Thoracic aorta (tissue), 2 donors: ENCODE measurements at regions not wholly inside any gene's neighbourhood (a gene's known extent, or its start where the extent isn't known, plus 50 kb on each side); places are given as distances from the start of the nearest gene placed in this dataset.

Source experiments
- ATAC-seq: fragments of 150-250 bp; one replicate; pipeline ENCODE4 v1.8.0; 2017; ENCODE audit warnings: low read depth; ENCODE audit not compliant: insufficient number of reproducible peaks, low FRiP score
- DNase-seq: peaks from one replicate; pipeline ENCODE4 v3.0.0-alpha.2; 2020; ENCODE audit warnings: low spot score
- H3K27ac ChIP-seq, 2 donors: fragments of 200-600 bp; sonication (generic); 1 replicate in 1 of 2; 2 replicates in 1 of 2; pipeline ENCODE4 v1.5.1; 2016; ENCODE audit warnings: mild to moderate bottlenecking in 2 of 2, moderate library complexity in 2 of 2
- H3K27me3 ChIP-seq: fragments of 200-600 bp; sonication (generic); replicated peaks from 2 replicates; pipeline ENCODE4 v1.6.0; 2016; ENCODE audit warnings: mild to moderate bottlenecking; ENCODE audit not compliant: insufficient read depth
- H3K36me3 ChIP-seq: fragments of 200-600 bp; sonication (generic); one replicate; pipeline ENCODE4 v1.5.1; 2016
- H3K4me1 ChIP-seq, 2 donors: fragments of 200-600 bp; sonication (generic); 1 replicate in 1 of 2; 2 replicates in 1 of 2; pipeline versions ENCODE4 v1.5.1 to v1.6.0; 2016; ENCODE audit warnings: low read depth in 2 of 2, mild to moderate bottlenecking in 1 of 2; ENCODE audit not compliant: control insufficient read depth in 1 of 2
- H3K4me3 ChIP-seq: fragments of 200-600 bp; sonication (generic); 2 replicates; pipeline ENCODE4 v1.5.1; 2016; ENCODE audit warnings: mild to moderate bottlenecking
- H3K9me3 ChIP-seq: fragments of 200-600 bp; sonication (generic); 2 replicates; pipeline ENCODE4 v1.5.1; 2016
- TF ChIP-seq, protein P1 (sequence below): fragments of 200-600 bp; sonication (generic); IDR thresholded peaks from one replicate; pipeline ENCODE4 v1.5.1; 2019; ENCODE audit warnings: antibody characterized with exemption

DNA sequence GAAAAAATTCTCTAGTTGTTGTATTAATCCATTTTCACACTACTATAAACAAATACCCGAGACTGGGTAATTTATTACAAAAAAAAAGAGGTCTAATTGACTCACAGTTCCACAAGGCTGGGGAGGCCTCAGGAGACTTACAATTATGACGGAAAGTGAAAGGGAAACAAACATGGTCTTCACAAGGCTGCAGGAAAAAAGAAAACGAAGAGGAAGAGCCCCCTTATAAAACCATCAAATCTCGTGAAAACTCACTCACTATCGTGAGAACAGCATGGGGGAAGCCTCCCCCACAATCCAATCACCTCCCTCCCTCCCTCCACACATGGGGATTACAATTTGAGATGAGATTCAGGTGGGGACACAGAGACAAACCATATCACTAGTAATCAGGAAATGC, 61.7 kb upstream of the SPTBN1 start:
- H3K4me3 ChIP-seq = no peak overlapping the region
- no peaks in the 10 kb centered on the region for H3K27me3 ChIP-seq
- H3K9me3 ChIP-seq = no peaks in the 10 kb centered on the region
- TF ChIP-seq, protein P1, sequence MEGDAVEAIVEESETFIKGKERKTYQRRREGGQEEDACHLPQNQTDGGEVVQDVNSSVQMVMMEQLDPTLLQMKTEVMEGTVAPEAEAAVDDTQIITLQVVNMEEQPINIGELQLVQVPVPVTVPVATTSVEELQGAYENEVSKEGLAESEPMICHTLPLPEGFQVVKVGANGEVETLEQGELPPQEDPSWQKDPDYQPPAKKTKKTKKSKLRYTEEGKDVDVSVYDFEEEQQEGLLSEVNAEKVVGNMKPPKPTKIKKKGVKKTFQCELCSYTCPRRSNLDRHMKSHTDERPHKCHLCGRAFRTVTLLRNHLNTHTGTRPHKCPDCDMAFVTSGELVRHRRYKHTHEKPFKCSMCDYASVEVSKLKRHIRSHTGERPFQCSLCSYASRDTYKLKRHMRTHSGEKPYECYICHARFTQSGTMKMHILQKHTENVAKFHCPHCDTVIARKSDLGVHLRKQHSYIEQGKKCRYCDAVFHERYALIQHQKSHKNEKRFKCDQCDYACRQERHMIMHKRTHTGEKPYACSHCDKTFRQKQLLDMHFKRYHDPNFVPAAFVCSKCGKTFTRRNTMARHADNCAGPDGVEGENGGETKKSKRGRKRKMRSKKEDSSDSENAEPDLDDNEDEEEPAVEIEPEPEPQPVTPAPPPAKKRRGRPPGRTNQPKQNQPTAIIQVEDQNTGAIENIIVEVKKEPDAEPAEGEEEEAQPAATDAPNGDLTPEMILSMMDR = no peak
- H3K27ac ChIP-seq = no peak overlapping the region
- H3K4me1 ChIP-seq = no peaks in the 10 kb centered on the region
- no peak for ATAC-seq
- DNase-seq = no peak
- H3K36me3 ChIP-seq = no peaks in the 10 kb centered on the region

DNA sequence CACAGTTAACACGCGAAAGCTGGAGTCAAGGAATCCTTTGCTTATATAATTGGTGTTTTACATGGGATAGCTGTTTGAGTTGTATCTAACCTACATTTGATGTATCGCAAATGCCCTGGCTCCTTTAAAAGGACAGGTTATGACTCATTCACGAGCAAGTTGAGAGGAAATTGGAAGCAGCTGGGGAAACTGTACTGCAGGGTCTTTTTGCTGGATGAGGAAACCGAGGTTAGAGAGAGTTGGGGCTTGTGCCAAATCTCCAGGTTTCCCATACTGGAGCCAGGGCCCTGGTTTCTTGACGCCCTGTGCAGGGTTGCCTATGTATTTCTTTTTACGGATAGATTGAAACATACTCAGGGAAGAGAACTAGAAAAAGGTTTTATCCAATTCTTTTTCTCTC, 60.0 kb upstream of the SPTBN1 start:
- no peak overlapping the region for H3K27ac ChIP-seq
- H3K9me3 ChIP-seq = no peaks in the 10 kb centered on the region
- H3K4me1 ChIP-seq = no peaks in the 10 kb centered on the region
- ATAC-seq (no peak), DNase-seq (no peak)
- no peaks in the 10 kb centered on the region for H3K36me3 ChIP-seq
- no peaks in the 10 kb centered on the region for H3K27me3 ChIP-seq
- no peak overlapping the region for H3K4me3 ChIP-seq
- TF ChIP-seq, protein P1 = no peak

DNA sequence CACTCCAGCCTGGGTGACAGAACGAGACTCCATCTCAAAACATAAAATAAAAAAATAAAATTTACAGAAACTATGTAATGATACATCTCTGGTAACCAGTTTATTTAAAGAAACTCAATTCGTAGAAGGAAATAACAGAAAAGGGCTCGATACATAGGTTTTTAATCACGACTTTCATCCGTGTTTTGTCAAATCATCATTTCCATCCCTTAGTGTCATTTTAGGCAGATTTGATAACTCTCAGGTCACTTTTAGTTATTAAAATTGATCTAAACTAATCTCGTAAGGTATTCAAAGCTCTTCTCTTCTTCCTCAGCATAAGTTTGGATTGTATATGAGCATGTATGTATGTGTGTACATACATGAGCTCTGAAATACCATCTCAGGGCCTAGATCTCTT, 59.3 kb upstream of the SPTBN1 start:
- ATAC-seq (no peak), DNase-seq (no peak)
- H3K4me3 ChIP-seq = no peak overlapping the region
- H3K36me3 ChIP-seq = no peaks in the 10 kb centered on the region
- no peaks in the 10 kb centered on the region for H3K9me3 ChIP-seq
- TF ChIP-seq, protein P1 = no peak
- no peak overlapping the region for H3K27ac ChIP-seq
- peaks cover 0 to 6% of the 10 kb centered on the region in 2 donors for H3K4me1 ChIP-seq
- H3K27me3 ChIP-seq = no peaks in the 10 kb centered on the region

DNA sequence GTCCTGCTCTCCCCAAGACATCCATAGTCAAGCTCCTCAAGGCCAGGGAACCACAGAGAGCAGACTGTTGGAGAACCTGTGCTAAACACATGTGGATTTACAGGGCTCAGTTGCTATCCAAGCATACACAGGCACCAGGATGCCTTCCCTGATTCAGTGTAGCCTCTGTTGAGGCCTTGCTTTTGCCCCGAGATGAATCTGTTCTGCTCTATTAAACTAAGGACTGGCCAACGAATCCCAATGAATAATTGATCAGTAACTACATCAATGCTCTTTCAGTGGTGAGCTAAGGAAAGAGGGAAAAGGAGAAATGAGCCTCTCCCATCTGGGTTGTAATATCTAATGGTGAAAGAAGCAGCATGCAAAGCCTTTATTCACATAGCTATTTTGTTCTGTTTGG, 58.7 kb upstream of the SPTBN1 start:
- DNase-seq (no peak), ATAC-seq (no peak)
- TF ChIP-seq, protein P1 = no peak
- no peak overlapping the region for H3K27ac ChIP-seq
- H3K9me3 ChIP-seq = no peaks in the 10 kb centered on the region
- H3K4me1 ChIP-seq = peaks cover 0 to 12% of the 10 kb centered on the region in 2 donors
- no peaks in the 10 kb centered on the region for H3K27me3 ChIP-seq
- H3K36me3 ChIP-seq = no peaks in the 10 kb centered on the region
- H3K4me3 ChIP-seq = no peak overlapping the region

DNA sequence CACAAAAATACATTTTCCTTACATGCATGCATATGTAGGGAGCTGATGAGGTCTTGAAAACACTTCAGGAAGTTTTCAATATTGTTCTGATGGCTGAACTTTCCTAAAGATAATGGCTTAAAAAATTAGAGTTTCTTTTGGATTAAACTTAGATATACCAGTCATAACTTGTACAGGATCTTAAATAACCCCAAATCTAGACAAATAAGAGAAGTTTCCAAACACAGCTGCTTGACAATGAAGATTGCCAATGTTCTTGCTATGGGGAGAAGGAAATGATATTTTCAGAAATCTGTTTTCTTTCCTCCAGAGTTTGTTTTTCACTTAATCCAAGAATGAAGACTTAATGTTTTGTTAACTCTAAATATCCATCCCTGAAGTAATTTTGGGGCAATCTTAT, 54.6 kb upstream of the SPTBN1 start:
- Histone ChIP-seq H3K36me3 (no peaks in the 10 kb centered on the region), H3K4me3 (no peak overlapping the region), H3K9me3 (no peaks in the 10 kb centered on the region), H3K4me1 (peaks cover 0 to 16% of the 10 kb centered on the region in 2 donors), H3K27ac (peak overlapping the region; percentile 4 to 41), H3K27me3 (no peaks in the 10 kb centered on the region)
- ATAC-seq (no peak), DNase-seq (no peak)
- TF ChIP-seq, protein P1 = no peak
